AG04449 (cell line): ENCODE measurements at regions not wholly inside any gene's neighbourhood (a gene's known extent, or its start where the extent isn't known, plus 50 kb on each side); places are given as distances from the start of the nearest gene placed in this dataset.

ENCODE experiments used
- CTCF ChIA-PET: fragments of 350-600 bp; formaldehyde crosslinking; extraction: SDS; loops from one replicate; lab custom pipeline; 2021; ENCODE audit warnings: antibody characterized with exemption; lab: Yijun Ruan, JAX
- POLR2A ChIA-PET: fragments of 400-600, 350-600 bp; formaldehyde crosslinking; extraction: SDS; loops from one replicate; lab custom pipeline; 2020; ENCODE audit warnings: antibody characterized with exemption, inconsistent platforms; lab: Yijun Ruan, JAX
- DNase-seq: peaks from one replicate; pipeline ENCODE4 v3.0.0-alpha.2; 2010; ENCODE audit warnings: low read depth, low spot score
- H3K4me3 ChIP-seq: 2 replicates; pipeline ENCODE4 v1.5.1; 2011; ENCODE audit warnings: low read depth, mild to moderate bottlenecking, control low read depth, low read length
- CTCF ChIP-seq: IDR thresholded peaks from one replicate; pipeline ENCODE4 v1.5.1; 2011; ENCODE audit warnings: mild to moderate bottlenecking, moderate library complexity, low read length, control low read depth, inconsistent platforms; ENCODE audit not compliant: insufficient read depth; ENCODE audit errors: missing control alignments

GRCh38 chr4:79466621-79467020 lies 58.6 kb upstream of the GK2 start:
- CTCF ChIA-PET: no interaction called here
- no peak overlapping the region for H3K4me3 ChIP-seq
- no peak for TF ChIP-seq CTCF
- POLR2A ChIA-PET: no interaction called here
- DNase-seq: no peak
